ENCODE measurements at regions not wholly inside any gene's neighbourhood (a gene's known extent, or its start where the extent isn't known, plus 50 kb on each side); places are given as distances from the start of the nearest gene placed in this dataset.

GRCh38 chr6:109299776-109300564 is 82.3 kb downstream of the CD164 start:
- DNase-seq: no peak
- CTCF ChIA-PET: no interaction called here

GRCh38 chr6:109299265-109299607 is 83.0 kb downstream of the CD164 start:
- no peaks in the 10 kb centered on the region for H3K9me3 Mint-ChIP-seq
- H3K27ac Mint-ChIP-seq: no peak overlapping the region
- peaks cover 23% of the 10 kb centered on the region for H3K27me3 Mint-ChIP-seq
- CTCF ChIA-PET: no interaction called here
- H3K36me3 Mint-ChIP-seq: no peaks in the 10 kb centered on the region
- DNase-seq: no peak
- H3K4me1 Mint-ChIP-seq: peaks cover 3% of the 10 kb centered on the region
- H3K4me3 Mint-ChIP-seq: no peak overlapping the region

More at GRCh38 chr6:109299776-109300564, 82.3 kb downstream of the CD164 start:
- Mint-ChIP-seq H3K27ac (no peak overlapping the region), H3K4me1 (peaks cover 9% of the 10 kb centered on the region), H3K27me3 (peaks cover 23% of the 10 kb centered on the region), H3K9me3 (no peaks in the 10 kb centered on the region), H3K36me3 (no peaks in the 10 kb centered on the region), H3K4me3 (no peak overlapping the region)

DNA sequence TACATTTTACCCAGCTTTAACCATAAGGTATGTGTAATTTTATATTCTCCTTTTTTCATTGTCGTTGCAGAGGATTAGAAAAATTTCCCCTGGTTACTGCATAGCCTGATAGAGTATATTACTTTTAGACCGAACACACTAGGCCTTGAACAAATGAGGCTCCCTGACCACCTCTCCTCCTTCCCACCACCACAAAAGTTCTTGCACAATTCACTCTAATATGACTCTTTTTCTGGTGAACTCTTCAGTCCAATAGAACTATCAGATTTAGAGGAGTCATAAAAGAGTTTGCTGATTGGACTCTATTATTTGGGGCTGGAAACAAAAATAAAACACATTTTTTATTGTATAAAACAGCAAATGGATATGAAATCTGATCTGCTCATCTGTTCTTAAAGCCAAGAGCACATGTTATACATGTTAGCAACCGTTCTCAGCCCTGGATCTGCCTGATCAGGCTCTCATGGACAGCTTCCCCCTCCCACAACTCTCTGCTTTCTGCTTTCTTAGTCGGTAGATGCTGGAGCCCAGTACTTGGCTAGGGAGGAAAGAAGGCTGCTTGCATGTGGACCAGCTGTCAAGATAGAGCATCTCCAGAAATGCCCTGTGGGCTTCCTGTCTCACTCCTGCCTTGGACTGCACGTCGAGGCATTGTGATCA is 83.5 kb downstream of the CD164 start:
- H3K27ac Mint-ChIP-seq: no peak overlapping the region

GRCh38 chr6:109297406-109298110 is 84.7 kb downstream of the CD164 start:
- Mint-ChIP-seq H3K4me1 (no peaks in the 10 kb centered on the region), H3K36me3 (no peaks in the 10 kb centered on the region), H3K27ac (no peak overlapping the region), H3K9me3 (no peaks in the 10 kb centered on the region), H3K27me3 (peaks cover 23% of the 10 kb centered on the region), H3K4me3 (no peak overlapping the region)
- no peak for DNase-seq
- CTCF ChIA-PET: no interaction called here

More for the DNA sequence above, 83.5 kb downstream of the CD164 start:
- Mint-ChIP-seq H3K27me3 (peaks cover 23% of the 10 kb centered on the region), H3K36me3 (no peaks in the 10 kb centered on the region), H3K4me3 (no peak overlapping the region), H3K9me3 (no peaks in the 10 kb centered on the region), H3K4me1 (no peaks in the 10 kb centered on the region)
- CTCF ChIA-PET: no interaction called here
- no peak for DNase-seq

GRCh38 chr6:109296971-109297372 is 85.3 kb downstream of the CD164 start:
- H3K4me1 Mint-ChIP-seq: no peaks in the 10 kb centered on the region
- H3K4me3 Mint-ChIP-seq: no peak overlapping the region
- no peak overlapping the region for H3K27ac Mint-ChIP-seq
- CTCF ChIA-PET: no interaction called here
- DNase-seq: no peak
- H3K36me3 Mint-ChIP-seq: no peaks in the 10 kb centered on the region
- peaks cover 20% of the 10 kb centered on the region for H3K27me3 Mint-ChIP-seq
- H3K9me3 Mint-ChIP-seq: no peaks in the 10 kb centered on the region

- no peak overlapping the region for H3K4me3 Mint-ChIP-seq
- no peaks in the 10 kb centered on the region for H3K36me3 Mint-ChIP-seq
- H3K9me3 Mint-ChIP-seq: no peaks in the 10 kb centered on the region
- CTCF ChIA-PET: no interaction called here
- H3K4me1 Mint-ChIP-seq: no peaks in the 10 kb centered on the region
- H3K27ac Mint-ChIP-seq: no peak overlapping the region
- peaks cover 15% of the 10 kb centered on the region for H3K27me3 Mint-ChIP-seq
- DNase-seq: no peak
Measured at GRCh38 chr6:109296452-109296851, 85.8 kb downstream of the CD164 start.

- Mint-ChIP-seq H3K9me3 (no peaks in the 10 kb centered on the region), H3K4me3 (no peak overlapping the region), H3K27me3 (peaks cover 14% of the 10 kb centered on the region), H3K36me3 (no peaks in the 10 kb centered on the region), H3K4me1 (no peaks in the 10 kb centered on the region), H3K27ac (no peak overlapping the region)
- CTCF ChIA-PET: no interaction called here
- DNase-seq: no peak
Measured at GRCh38 chr6:109295774-109296156, 86.5 kb downstream of the CD164 start.

DNA sequence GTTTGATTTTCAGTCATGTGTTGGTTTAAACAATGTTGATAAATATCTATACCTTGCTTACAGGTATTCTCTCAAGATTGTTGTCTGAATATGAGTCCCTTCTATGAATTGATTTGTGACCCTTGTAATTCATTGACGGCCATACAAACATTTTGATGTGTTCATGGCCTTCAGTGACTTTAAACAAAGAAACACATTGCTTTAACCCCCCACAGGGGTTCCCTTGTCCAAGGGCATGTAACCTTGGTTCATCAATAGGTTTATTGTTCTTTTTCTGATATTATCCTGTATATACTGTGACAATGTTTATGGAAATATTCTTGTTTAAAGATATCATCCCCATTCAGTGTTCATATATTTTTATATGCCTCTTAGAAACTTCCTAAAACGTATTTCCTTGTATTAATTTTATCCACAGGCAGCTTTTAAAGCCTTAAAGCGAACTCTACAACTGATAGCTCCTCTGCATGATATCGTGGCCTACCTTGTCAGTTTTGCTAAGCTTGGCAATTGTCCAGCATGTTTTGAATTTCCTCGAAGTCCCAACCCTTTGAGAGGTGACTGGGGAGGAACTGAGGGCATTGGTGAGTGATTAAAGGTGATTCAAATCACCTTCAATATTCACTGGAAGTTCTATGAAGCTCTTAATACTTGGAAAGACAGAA is 87.0 kb downstream of the CD164 start:
- no peaks in the 10 kb centered on the region for H3K9me3 Mint-ChIP-seq
- CTCF ChIA-PET: no interaction called here
- no peak overlapping the region for H3K4me3 Mint-ChIP-seq
- no peak overlapping the region for H3K27ac Mint-ChIP-seq
- no peaks in the 10 kb centered on the region for H3K36me3 Mint-ChIP-seq
- H3K27me3 Mint-ChIP-seq: peaks cover 14% of the 10 kb centered on the region
- DNase-seq: no peak
- no peaks in the 10 kb centered on the region for H3K4me1 Mint-ChIP-seq

DNA sequence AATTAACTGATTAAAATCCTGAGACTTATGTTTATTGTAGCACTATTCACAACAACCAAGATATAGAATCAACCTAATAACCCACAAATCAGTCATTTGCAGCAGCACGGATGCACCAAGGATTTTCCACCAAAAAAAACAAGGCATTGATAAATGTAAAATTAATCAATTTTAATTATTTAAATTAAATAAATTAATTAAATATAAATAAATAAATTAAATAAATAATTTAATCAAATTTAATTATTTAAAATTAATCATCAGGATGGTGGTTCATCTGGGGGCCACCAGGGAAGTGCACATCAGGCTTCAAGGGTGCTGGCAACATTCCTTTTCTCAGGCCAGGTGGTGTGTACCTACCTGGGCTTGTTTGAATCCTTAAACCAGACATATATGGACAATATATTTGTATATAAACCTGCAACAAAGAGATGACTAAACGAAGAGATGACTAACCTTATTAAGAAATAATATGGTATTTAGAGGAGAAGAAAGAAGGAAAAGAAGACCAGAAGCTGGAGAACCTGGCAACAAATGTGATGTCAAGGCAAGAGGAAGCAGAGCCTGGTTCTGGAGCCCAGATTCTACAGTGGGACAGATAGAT is 89.2 kb downstream of the CD164 start:
- Mint-ChIP-seq H3K27me3 (peaks cover 11% of the 10 kb centered on the region), H3K4me3 (no peak overlapping the region), H3K9me3 (no peaks in the 10 kb centered on the region), H3K27ac (no peak overlapping the region), H3K36me3 (no peaks in the 10 kb centered on the region), H3K4me1 (no peaks in the 10 kb centered on the region)
- DNase-seq: no peak
- CTCF ChIA-PET: no interaction called here

DNA sequence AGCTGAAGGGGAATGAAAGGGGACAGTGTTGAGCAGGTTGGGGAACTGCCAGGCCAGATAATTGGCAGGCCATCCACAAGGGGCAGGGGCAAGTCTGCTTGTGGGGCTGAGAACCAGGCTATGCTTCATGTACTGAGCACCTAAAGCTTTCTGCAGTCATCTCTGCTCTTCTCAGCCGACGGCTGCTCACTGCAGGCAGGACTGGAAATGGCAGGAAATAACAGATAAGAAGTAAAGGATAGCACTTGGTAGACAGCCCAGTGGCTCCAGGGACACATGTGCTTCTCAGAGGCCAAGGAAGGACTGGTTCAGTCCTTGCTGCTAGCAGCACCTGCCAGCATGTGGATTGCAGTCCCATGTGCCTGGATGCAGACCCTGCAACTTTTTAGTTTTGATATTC is 89.8 kb downstream of the CD164 start:
- no peak overlapping the region for H3K27ac Mint-ChIP-seq
- H3K4me1 Mint-ChIP-seq: no peaks in the 10 kb centered on the region
- no peaks in the 10 kb centered on the region for H3K9me3 Mint-ChIP-seq
- CTCF ChIA-PET: interaction anchor here (1.0 kb wide), 1 partner anchor 9 kb away, joined by 3 read pairs; no protein-coding TSS in a partner anchor
- H3K36me3 Mint-ChIP-seq: no peaks in the 10 kb centered on the region
- H3K4me3 Mint-ChIP-seq: no peak overlapping the region
- no peak for DNase-seq
- peaks cover 8% of the 10 kb centered on the region for H3K27me3 Mint-ChIP-seq

DNA sequence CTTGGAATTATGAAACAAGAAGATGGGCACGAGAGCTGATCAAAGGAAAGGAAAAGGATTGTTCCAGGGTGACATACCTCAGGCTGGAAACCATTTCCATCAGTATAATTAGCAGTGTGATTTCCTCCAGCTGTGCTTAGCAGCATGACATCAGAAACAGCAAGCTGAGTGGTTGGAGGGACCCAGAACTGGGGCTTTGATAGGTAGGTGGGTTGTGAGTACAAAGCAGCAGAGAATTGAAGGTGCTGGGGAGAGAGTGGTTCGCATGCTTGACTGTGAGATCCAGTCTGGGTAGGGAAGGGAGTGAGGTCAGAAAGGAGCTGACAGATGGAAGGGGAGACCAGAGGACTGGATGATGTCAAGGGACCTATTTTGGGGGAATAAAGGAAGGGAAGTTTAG is 90.4 kb downstream of the CD164 start:
- Mint-ChIP-seq H3K4me3 (no peak overlapping the region), H3K27ac (no peak overlapping the region), H3K36me3 (no peaks in the 10 kb centered on the region), H3K9me3 (no peaks in the 10 kb centered on the region), H3K4me1 (no peaks in the 10 kb centered on the region), H3K27me3 (peaks cover 9% of the 10 kb centered on the region)
- DNase-seq: no peak
- CTCF ChIA-PET: interaction anchor here (1.0 kb wide), 1 partner anchor 10 kb away, joined by 3 read pairs; no protein-coding TSS in a partner anchor

DNA sequence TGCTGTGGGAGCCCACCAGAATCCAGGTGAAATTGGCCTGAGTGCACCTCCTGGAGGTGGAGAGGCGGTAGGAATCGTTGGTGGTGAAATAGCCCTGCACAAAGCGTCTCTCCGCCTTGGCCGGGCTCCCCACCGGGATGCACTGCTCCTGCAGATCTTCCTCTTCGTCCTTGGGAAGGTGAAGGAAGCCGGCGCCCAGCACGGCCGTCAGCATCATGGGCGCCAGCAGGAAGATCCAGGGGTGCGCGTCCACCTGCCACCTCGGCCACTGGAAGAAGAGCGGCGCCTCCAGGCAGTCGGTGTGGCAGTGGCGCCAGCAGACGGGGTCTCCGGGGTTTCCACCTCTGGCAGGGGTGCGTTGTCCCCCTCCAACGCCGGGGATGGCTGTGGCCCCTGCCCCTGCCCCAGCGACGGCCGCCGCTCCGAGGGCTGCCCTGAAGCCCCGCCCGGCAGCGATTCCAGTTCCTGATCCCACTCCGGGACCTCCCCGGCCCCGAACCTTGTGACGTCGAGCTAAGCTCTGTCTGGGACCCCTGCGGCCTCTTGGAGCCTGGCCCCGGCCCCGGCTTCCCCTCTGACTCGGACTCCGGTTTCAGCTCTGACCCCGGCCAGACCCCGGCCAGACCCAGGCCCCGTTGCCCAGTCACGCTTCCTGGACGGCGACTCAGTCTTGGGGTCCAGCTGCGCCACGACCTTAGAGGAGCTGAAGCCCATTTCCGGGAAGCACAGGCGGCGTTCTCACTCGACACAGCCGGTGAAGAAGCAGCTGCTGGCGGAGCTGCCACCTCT is 91.9 kb downstream of the CD164 start:
- Mint-ChIP-seq H3K27me3 (peaks cover 18% of the 10 kb centered on the region), H3K4me1 (no peaks in the 10 kb centered on the region), H3K27ac (no peak overlapping the region), H3K9me3 (no peaks in the 10 kb centered on the region), H3K4me3 (no peak overlapping the region), H3K36me3 (no peaks in the 10 kb centered on the region)
- CTCF ChIA-PET: no interaction called here
- no peak for DNase-seq

DNA sequence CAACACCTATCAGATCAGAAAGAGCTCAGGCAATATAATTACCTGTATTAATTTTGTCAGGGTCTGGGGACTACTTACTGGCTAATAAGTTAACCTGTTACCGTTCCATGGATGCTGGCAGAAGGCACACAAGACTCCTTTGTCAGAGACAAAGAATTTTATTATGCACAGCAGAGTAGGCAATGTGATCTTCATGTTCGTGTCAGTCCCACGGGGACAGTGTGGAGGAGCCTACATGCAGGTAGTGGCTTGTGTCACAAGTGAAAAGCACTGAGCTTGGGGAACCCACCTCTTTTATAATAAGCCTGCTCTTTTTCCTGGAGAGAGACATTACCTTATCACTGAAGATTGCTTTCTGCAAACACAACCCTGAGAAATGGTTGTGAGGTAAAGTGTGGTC is 96.9 kb downstream of the CD164 start:
- H3K4me3 Mint-ChIP-seq: no peak overlapping the region
- CTCF ChIA-PET: no interaction called here
- no peaks in the 10 kb centered on the region for H3K4me1 Mint-ChIP-seq
- no peak for DNase-seq
- no peak overlapping the region for H3K27ac Mint-ChIP-seq
- no peaks in the 10 kb centered on the region for H3K9me3 Mint-ChIP-seq
- H3K36me3 Mint-ChIP-seq: no peaks in the 10 kb centered on the region
- peaks cover 19% of the 10 kb centered on the region for H3K27me3 Mint-ChIP-seq

Measured in activated naive CD4-positive, alpha-beta T cell treated with anti-CD3 and anti-CD28 coated beads, Interleukin-2, amount 10 ng/mL, durations not matched to agents 7 days and 5 days (primary cell).